ENCODE measurements at regions not wholly inside any gene's neighbourhood (a gene's known extent, or its start where the extent isn't known, plus 50 kb on each side); places are given as distances from the start of the nearest gene placed in this dataset.
"Not testable (repeated sequence)": the region's sequence is repeated elsewhere in the genome, so short reads cannot be mapped to it uniquely, and the experiment has no call there.

- no peak for DNase-seq (ENCODE audit: low read depth in 2 of 2)
Measured at GRCh38 chr3:197407526-197407925, 109.1 kb upstream of the DLG1 start.

GRCh38 chr3:197407053-197407452 lies 108.6 kb upstream of the DLG1 start:
- DNase-seq (ENCODE audit: low read depth in 2 of 2), result no peak

GRCh38 chr3:197406266-197406665 lies 107.9 kb upstream of the DLG1 start:
- DNase-seq (ENCODE audit: low read depth in 2 of 2), result no peak

- DNase-seq (ENCODE audit: low read depth in 2 of 2), result no peak
Measured at GRCh38 chr3:197404754-197405153, 106.3 kb upstream of the DLG1 start.

GRCh38 chr3:197404030-197404429 lies 105.6 kb upstream of the DLG1 start:
- no peak for DNase-seq (ENCODE audit: low read depth in 2 of 2)

- not testable (repeated sequence) for DNase-seq (ENCODE audit: low read depth in 2 of 2)
Measured at GRCh38 chr3:197402401-197402800, 104.0 kb upstream of the DLG1 start.

- DNase-seq (ENCODE audit: low read depth in 2 of 2), result no peak
Measured at GRCh38 chr3:197399486-197399885, 101.1 kb upstream of the DLG1 start.

GRCh38 chr3:197398286-197398878 lies 100.0 kb upstream of the DLG1 start:
- peak in 1 of 2 donors; percentile 29 for DNase-seq (ENCODE audit: low read depth in 2 of 2)

- DNase-seq (ENCODE audit: low read depth in 2 of 2), result no peak
Measured at GRCh38 chr3:197397838-197398237, 99.4 kb upstream of the DLG1 start.

GRCh38 chr3:197394464-197395321 lies 96.3 kb upstream of the DLG1 start:
- peak; percentile 41 to 51 for DNase-seq (ENCODE audit: low read depth in 2 of 2)

- not testable (repeated sequence) for DNase-seq (ENCODE audit: low read depth in 2 of 2)
Measured at GRCh38 chr3:197394126-197394463, 95.7 kb upstream of the DLG1 start.

- no peak for DNase-seq (ENCODE audit: low read depth in 2 of 2)
Measured at GRCh38 chr3:197393711-197394110, 95.3 kb upstream of the DLG1 start.

GRCh38 chr3:197392961-197393360 lies 94.5 kb upstream of the DLG1 start:
- DNase-seq (ENCODE audit: low read depth in 2 of 2), result no peak

GRCh38 chr3:197381371-197381770 lies 83.0 kb upstream of the DLG1 start:
- no peak for DNase-seq (ENCODE audit: low read depth in 2 of 2)

GRCh38 chr3:197380786-197381185 lies 82.4 kb upstream of the DLG1 start:
- DNase-seq (ENCODE audit: low read depth in 2 of 2), result no peak

GRCh38 chr3:197378985-197379718 lies 80.7 kb upstream of the DLG1 start:
- no peak for DNase-seq (ENCODE audit: low read depth in 2 of 2)

GRCh38 chr3:197376735-197377555 lies 78.5 kb upstream of the DLG1 start:
- no peak for DNase-seq (ENCODE audit: low read depth in 2 of 2)

- DNase-seq (ENCODE audit: low read depth in 2 of 2), result no peak
Measured at GRCh38 chr3:197376020-197376419, 77.6 kb upstream of the DLG1 start.

GRCh38 chr3:197375001-197375441 lies 76.6 kb upstream of the DLG1 start:
- DNase-seq (ENCODE audit: low read depth in 2 of 2), result no peak

GRCh38 chr3:197373096-197373495 lies 74.7 kb upstream of the DLG1 start:
- DNase-seq (ENCODE audit: low read depth in 2 of 2), result no peak

- no peak for DNase-seq (ENCODE audit: low read depth in 2 of 2)
Measured at GRCh38 chr3:197372047-197372661, 73.7 kb upstream of the DLG1 start.
